Fibroblast of skin of scalp (primary cell): ENCODE measurements at regions not wholly inside any gene's neighbourhood (a gene's known extent, or its start where the extent isn't known, plus 50 kb on each side); places are given as distances from the start of the nearest gene placed in this dataset.
"Not testable (repeated sequence)": the region's sequence is repeated elsewhere in the genome, so short reads cannot be mapped to it uniquely, and the experiment has no call there.

Experiments used
- DNase-seq: peaks from one replicate; pipeline ENCODE4 v3.0.0-alpha.2; 2013

DNA sequence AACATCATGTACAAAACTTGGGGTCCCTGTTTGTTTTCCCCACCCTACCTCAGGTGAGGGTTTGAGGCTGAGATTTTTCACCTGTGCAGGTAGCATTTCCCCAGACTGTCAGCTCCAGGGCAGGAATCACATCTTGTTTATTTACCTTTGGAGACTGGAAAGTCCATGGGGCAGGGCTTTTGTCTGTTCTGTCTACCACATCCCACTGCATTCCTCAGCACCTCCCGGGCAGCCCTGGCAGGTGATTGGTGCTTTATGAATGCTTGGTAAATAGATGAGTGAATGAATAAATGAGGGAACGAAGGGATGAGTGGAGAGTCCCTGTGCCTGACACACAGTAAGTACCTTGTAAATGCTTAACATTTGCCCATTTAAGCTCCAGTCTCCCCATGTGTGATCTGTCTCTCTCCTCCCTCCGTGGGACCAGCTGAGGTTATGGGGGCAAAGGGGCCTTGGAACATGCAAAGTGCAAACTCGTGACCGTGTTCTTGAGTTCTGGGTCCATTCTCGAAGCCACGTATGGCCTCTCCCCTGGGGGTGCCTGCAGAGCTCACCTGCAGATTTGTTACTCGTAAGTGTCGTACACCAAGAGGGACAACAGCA lies 69.7 kb upstream of the PMEPA1 start:
- no peak for DNase-seq

DNA sequence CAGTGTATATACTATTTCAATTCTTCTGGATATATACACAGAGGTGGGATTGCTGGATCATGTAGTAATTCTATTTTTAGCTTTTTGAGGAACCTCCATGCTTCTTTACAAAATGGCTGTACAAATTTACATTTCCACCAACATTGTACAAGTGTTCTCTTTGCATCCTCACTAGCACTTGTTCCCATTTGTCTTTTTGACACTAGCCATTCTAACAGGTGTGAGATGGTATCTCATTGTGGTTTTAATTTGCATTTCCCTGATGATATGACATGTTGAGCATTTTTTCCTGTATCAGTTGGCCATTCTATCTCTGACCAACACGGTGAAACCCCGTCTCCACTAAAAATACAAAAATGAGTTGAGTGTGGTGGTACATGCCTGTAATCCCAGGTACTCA lies 68.1 kb upstream of the PMEPA1 start:
- no peak for DNase-seq

DNA sequence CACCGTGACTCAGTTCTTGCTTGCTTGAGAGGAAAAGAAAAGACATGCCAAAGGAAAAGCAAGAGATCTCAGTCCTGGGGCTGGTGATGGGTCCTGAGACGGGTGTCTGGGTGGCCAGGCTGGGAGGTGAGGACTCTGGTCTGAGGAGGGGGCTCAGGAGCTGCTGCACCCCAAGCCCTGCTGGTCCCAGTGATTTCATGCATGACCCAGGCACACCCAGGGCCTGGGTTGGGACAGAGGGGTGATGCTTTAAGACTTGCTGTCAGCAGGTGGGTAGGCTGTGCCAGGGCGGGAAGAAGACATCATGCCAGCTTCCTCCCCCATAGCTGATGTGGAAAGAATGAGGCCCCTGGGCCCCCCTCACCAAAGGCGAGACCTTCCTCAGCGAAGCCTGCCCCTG lies 65.1 kb upstream of the PMEPA1 start:
- no peak for DNase-seq

DNA sequence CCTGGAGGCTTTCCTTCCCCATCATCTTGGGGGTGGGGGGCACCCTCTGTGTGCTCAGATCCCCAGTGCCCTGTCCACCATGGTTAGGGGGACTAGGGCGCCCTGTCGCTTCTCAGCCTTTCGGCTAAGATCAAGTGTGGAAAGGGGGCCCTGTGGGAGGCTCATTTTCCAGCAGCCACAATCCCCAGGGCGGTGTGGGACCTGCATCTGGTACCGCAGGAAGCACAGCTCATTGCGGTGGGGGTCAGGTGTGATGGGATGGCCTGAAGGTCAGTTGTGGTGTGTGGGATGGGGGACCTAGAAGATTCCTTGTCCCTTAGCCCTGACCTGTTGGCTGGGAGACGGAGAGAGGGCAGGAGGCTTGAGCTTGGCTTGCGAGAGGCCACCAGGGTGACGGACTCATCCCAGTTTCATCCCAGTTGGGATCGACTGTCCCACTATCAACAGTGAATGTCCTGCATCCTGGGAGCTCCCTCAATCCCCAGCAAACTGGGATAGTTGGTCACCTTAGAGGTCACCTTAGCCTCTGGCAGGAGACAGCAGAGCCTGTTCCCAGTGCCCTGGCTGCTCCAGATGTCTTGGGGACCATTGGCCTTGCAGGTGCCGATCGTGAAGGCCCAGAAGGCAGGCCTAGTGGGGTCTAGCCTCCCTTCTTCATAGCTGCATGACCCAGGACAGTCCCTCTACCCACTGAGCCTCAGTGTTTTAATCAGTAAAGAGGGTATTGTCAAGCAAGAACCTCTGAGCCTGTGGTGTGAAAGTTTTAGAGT lies 64.5 kb upstream of the PMEPA1 start:
- DNase-seq, result no peak

DNA sequence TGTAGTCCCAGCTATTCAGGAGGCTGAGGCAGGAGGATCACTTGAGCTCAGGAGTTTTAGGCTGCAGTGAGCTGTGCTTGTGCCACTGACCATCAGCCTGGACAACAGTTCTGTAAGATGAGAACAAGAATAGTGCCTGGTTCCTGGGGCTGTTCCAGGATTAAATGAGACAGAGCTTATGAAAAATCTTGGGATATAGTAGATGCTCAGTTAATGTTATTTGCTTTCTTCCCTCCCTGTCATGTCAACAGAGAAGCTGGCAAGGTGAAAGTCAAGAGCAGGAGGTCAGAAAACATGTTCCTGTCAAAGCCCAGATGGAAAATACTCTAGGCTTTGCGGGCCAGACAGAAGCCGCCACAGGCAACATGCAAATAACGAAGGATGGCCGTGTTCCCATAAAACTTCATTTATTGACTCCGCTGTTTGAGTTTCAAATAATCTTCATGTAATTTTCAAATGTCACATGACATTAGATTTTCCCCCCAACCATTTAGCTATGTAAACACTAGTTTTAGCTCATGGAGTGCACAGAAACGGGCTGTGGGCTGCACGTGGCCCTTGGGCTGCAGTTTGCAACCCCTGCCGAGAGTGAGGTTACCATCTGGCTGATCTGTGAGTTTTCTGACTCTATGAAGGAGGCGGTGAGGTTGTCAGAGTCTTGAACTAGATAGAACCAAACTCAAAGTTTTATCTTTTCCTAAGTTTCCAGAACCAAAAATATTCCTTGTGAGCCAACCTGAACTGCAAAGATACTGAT lies 63.4 kb upstream of the PMEPA1 start:
- no peak for DNase-seq

DNA sequence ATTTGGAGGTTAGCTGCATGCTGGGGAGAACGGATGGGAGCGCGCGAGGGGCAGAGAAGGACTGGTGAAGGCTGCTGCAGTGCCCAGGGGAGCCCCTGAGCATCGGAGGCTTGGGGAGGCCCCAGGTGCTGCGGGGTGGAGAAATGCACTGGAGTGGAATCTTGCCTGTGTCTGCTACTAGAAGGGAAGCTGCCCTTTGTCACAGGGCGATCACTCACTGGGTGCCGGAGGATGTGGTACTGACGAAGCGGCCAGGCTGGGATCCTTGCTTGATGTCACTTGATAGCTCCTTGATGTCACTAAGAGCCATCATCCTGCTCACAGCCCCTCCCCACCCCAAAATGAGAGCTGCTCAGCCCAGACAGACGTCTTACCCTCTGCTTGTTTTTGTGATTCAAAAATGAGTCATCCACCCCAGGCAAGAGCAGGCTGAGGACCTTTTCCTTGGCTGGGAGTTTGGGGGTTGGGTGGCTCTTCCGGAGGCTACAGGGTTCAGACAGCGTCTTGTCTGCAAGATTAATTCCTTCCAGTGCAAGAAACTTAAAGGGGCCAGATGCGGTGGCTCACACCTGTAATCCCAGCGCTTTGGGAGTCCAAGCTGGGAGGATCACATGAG lies 62.6 kb upstream of the PMEPA1 start:
- peak; percentile 90 for DNase-seq

DNA sequence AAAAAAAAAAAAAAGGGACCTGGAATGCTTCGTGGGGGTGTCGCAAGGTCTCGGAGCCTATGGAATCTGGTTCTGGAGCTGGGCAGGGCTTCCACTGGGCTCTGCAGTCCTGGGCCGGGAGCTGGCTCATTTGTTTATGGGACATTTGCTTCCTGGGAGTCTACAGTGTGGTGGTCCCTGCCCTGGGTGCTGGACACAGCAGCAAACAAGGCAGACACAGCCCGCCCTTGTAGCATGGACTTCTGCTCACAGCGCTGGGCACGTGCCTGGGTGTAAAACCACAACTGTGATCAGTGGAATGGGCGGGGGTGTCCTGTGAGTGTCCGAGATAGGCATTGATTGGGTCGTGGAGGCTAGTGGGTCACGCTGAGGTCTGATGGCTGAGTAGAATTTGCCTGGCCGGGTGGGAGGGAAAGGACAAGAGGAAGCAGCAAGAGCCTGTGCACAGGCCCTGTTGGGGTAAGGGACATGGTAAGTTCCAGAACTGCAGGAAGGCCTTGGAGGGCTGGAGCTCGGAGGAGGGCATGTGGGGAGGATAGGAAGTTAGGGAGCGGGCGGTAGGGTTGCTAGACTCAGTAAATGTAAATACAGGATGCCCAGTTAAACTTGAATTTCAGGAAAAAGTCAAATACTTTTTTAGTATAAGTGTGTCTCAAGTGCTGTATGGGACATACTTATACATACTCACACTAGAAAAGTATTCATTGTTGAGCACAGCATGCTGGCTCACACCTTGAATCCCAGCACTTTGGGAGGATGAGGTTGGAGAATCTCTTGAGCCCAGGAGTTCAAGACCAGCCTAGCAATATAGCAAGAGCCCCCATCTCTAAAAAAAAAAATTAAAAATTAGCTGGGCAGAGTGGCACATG lies 61.3 kb upstream of the PMEPA1 start:
- no peak for DNase-seq

DNA sequence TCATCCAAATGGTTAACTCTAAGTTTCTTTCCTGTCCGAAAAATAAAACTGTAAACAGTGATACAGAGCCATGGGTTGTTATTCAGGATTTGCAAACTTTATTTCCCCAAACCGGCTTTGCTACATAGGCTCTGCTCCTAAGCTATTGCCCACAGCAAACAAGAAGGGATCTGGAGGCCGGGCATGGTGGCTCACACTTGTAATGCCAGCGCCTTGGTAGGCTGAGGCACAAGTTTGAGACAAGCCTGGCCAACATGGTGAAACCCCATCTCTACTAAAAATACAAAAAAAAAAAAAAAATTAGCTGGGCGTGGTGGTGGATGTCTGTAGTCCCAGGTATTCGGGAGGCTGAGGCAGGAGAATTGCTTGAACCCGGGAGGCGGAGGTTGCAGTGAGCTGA lies 60.6 kb upstream of the PMEPA1 start:
- DNase-seq, result not testable (repeated sequence)

DNA sequence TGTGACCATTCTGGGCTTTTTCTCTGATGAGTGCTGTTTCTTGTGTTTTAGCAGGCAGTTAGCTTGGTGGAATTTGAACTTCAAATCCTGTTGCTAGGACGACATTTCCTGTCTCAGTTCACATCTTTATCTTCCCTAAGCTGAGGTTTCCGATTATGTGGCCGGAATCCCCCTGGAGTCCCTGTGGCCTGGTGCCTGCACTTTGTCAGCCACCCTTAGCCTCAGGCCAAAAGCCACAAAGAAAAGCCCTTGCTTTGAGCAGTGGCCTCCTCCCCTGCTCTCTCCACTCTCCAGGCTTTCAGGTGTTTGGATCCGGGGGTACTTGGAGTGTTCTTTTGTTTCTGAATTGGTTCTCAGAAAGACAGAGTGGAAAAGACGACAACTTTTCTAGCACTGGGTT lies 59.9 kb upstream of the PMEPA1 start:
- no peak for DNase-seq

DNA sequence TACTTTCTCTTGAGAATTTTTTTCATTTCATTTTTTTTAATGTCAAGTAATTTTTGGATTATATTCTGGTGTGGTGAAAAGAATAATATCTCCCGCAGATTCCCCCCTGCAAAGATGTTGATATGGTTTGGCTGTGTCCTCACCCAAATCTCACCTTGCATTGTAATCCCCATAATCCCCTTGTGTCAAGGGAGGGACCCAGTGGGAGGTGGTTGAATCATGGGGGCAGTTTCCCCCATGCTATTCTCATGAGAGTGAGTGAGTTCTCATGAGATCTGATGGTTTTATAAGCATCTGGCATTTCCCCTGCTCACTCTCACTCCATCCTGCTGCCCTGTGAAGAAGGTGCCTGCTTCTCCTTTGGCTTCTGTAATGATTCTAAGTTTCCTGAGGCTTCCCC lies 58.7 kb upstream of the PMEPA1 start:
- no peak for DNase-seq

DNA sequence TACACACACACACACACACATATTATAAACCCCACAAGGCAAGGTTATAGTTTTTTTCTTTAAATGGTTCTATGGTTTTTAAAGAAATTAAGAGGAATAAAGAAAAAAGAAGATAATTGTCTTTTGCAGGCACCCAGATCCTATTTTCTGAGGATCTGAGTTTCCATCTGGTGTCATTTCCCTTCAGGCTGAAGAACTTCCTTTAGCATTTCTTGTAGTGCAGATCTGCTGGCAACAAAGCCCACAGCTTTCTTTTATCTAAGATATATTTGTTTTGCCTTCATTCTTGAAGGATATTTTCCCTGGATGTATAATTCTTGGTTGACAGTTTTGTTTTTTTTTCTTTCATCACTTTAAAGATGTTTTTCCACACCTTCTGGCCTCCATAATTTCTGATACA lies 57.6 kb upstream of the PMEPA1 start:
- no peak for DNase-seq

DNA sequence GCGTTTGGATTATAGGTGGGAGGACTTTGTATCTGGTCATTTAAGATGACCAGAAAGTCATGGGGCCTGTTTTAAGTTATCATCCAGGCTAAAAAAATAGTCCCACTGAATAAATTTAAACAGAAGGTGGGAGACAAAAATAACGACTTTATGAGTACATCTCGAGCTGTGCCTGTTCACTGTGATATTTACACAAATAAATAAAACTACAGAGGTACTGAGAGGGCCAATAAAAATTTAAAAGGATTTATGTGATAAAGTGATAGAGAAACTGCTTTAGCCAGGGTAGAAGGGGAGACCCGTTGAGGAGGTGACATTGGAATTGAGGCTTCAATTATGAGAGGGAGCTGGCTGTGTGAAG lies 53.4 kb upstream of the PMEPA1 start:
- no peak for DNase-seq

DNA sequence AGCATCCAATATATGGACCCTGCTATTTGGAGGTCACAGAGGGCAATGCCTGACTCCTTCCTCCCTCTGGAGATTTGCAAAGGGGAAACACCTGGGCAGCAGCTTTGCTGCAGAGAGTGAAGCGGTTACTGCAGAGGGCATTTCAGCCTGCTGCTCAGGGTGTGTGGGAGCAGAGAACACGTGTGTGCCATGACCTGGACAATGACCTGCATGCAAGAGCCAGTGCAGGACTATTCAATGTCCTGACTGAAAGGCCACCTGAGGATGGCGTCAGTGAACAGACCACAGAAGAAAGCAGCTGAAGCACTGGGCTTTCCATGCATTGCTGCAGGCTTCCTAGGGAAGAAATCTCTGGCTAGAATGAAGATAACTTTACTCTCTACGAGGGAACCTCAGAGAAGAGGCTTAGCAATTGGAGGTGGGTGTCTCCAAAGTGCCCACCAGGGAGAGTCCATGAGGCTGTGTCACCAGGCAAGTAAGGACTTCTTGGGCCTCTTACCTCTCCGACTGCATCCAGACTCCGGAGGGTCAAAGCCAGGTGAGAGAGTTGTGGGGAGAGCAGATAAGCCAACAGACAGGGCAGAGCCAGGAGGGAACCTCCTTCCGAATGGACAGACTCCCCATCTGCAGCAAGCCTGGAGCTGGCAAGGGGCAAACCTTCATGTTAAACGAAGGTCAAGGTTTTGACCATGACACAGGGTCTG lies 52.9 kb upstream of the PMEPA1 start:
- no peak for DNase-seq

DNA sequence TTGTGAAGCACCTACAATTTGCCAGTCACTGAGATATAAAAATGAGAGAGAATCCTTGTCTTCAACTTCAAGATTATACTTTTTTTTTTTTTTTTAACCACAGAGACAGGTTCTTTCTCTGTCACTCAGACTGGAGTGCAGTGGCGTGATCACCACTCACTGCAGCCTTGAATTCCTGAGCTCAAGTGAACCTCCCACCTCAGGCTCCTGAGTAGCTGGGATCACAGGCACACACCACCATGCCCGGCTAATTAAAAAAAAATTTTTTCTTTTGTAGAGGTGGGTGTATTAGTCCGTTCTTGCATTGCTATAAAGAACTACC lies 51.6 kb upstream of the PMEPA1 start:
- no peak for DNase-seq

DNA sequence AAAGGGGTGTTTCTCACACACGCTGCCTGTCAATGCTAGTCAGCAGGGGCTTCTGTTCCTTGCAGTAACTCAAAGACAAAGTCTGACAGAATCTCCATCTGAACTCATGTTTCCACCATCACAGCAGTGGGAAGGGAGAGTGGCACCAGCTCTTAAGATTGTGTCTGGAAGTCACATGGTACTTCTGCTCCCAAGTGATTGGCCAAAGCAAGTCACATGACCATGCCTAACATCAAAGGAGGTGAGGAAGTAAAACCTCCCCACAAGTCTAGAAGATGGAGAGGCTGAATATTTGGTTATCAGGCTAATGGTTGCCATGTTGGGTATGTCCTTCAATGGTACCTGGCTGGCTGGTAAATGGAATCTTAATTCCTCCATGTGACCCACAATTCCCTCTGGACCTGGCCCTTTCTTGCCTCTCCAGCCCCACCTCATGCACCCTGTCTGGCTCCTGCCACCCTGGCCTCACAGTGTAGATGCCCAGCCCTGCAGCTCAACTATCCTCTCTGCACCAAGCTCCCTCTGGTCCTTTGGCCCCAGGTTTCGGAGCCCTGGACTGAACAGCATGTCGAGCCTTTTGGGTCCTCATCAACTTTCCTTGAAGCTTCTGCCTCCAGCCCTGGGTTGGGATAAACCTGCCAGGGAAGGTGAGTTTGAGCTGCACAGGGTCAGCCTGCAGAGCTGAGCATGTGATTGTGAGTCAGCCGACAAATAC lies 51.0 kb upstream of the PMEPA1 start:
- no peak for DNase-seq

DNA sequence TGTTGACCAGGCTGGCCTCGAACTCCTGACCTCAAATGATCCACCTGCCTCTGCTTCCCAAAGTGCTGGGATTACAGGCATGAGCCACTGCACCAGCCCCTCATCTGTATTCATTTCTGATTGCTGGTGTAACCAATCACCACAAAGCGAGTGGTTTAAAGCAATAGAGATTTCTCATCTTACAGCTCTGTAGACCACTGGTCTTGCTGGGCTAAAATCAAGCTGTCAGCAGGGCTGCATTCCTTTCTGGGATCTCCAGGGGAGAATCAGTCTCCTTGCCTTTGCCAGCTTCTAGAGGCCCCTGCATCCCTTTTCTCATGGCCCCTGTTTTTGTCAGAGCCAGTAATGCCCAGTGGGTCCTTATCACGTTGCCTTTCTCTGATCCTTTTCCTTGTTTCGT lies 49.9 kb upstream of the PMEPA1 start:
- DNase-seq, result no peak
